ENCODE measurements at regions not wholly inside any gene's neighbourhood (a gene's known extent, or its start where the extent isn't known, plus 50 kb on each side); places are given as distances from the start of the nearest gene placed in this dataset.

- BruUV-seq (replicated peaks): no TSS peak
- in situ Hi-C loops (cut with HindIII; ENCODE audit: extremely low pct_ligation_motif_present, low pct_unique_long_range_greater_than_20kb) (no loop called here), intact Hi-C loops (cut with micrococcal nuclease; ENCODE audit: unreplicated experiment) (no loop called here)
- Histone ChIP-seq H3K4me1 (ENCODE audit: insufficient read depth, low read length) (no peaks in the 10 kb centered on the region), H3K27ac (ENCODE audit: extremely low read length, insufficient read depth, low read length) (no peak overlapping the region), H3K79me2 (ENCODE audit: insufficient read depth, low read length) (no peaks in the 10 kb centered on the region), H3K36me3 (replicated peaks in 1 of 2; ENCODE audit: control insufficient read depth in 1 of 2, insufficient read depth in 2 of 2, low read length in 2 of 2) (no peaks in the 10 kb centered on the region), H3K4me3 (replicated peaks in 1 of 3; ENCODE audit: insufficient read depth in 1 of 3, low read depth in 2 of 3, low read length in 3 of 3) (no peak overlapping the region), H3K4me2 (ENCODE audit: low read depth, low read length) (no peak overlapping the region), H3K9ac (ENCODE audit: insufficient read depth, low read depth, low read length) (no peak overlapping the region), H3K27me3 (ENCODE audit: control insufficient read depth in 1 of 2, insufficient read depth in 2 of 2, low read length in 2 of 2) (no peaks in the 10 kb centered on the region), H4K20me1 (ENCODE audit: insufficient read depth, low read length) (no peaks in the 10 kb centered on the region), H2AFZ (ENCODE audit: low read length) (no peak overlapping the region), H3K9me3 (ENCODE audit: low read length) (no peaks in the 10 kb centered on the region)
- no peak for FAIRE-seq
- ATAC-seq: no peak
- POLR2A ChIA-PET: no interaction called here
- CTCF ChIA-PET (ENCODE audit: low intra/inter-chr PET ratio, low total read pairs): no interaction called here
- WGBS (ENCODE audit: low lambda C conversion rate): 10% methylated on average over 5 of the region's 5 CpGs
- TF ChIP-seq ZNF724P (CRISPR knock-in tag; IDR thresholded peaks at IDR 0.05; ENCODE audit: borderline replicate concordance): no peak
- TF ChIP-seq, protein P1, sequence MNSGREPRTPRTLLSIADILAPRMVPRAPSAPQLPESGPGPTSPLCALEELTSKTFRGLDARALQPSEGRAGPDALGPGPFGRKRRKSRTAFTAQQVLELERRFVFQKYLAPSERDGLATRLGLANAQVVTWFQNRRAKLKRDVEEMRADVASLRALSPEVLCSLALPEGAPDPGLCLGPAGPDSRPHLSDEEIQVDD (CRISPR knock-in tag; IDR thresholded peaks at IDR 0.05; ENCODE audit: borderline replicate concordance): no peak
- TF ChIP-seq CREB1 (IDR thresholded peaks at IDR 0.05): peak; percentile 6; the same call in 1 of the 2 replicates
- TF ChIP-seq CREB1 (CRISPR knock-in tag; IDR thresholded peaks at IDR 0.05): no peak
- no peak for TF ChIP-seq ZMAT3 (CRISPR knock-in tag; conservative IDR thresholded peaks at IDR 0.05)
- TF ChIP-seq FOSL2 (CRISPR knock-in tag; IDR thresholded peaks at IDR 0.05): peak; percentile 68
- no peak for TF ChIP-seq ZBTB21 (CRISPR knock-in tag; IDR thresholded peaks at IDR 0.05)
- no peak for TF ChIP-seq ZNF891 (CRISPR knock-in tag; IDR thresholded peaks at IDR 0.05)
- TF ChIP-seq MBNL3 (CRISPR knock-in tag; conservative IDR thresholded peaks at IDR 0.05): no peak
- no peak for TF ChIP-seq ZMYM4 (CRISPR knock-in tag; IDR thresholded peaks at IDR 0.05)
- TF ChIP-seq MLLT10 (CRISPR knock-in tag; IDR thresholded peaks at IDR 0.05): no peak
- peak; percentile 55 for DNase-seq (ENCODE audit: low spot score)
Measured at GRCh38 chr14:65356327-65356836, 56.1 kb upstream of the FUT8 start.

- no peaks in the 10 kb centered on the region for H4K20me1 ChIP-seq (ENCODE audit: insufficient read depth, low read length)
- DNase-seq (ENCODE audit: low spot score) (no peak), ATAC-seq (no peak), FAIRE-seq (no peak)
- no peak overlapping the region for H3K27ac ChIP-seq (ENCODE audit: extremely low read length, insufficient read depth, low read length)
- WGBS (ENCODE audit: low lambda C conversion rate): 19% methylated on average over 2 of the region's 2 CpGs
- no peak overlapping the region for H3K4me3 ChIP-seq (replicated peaks in 1 of 3; ENCODE audit: insufficient read depth in 1 of 3, low read depth in 2 of 3, low read length in 3 of 3)
- no peaks in the 10 kb centered on the region for H3K27me3 ChIP-seq (ENCODE audit: control insufficient read depth in 1 of 2, insufficient read depth in 2 of 2, low read length in 2 of 2)
- H2AFZ ChIP-seq (ENCODE audit: low read length): no peak overlapping the region
- H3K4me2 ChIP-seq (ENCODE audit: low read depth, low read length): no peak overlapping the region
- no peak overlapping the region for H3K9ac ChIP-seq (ENCODE audit: insufficient read depth, low read depth, low read length)
- H3K79me2 ChIP-seq (ENCODE audit: insufficient read depth, low read length): no peaks in the 10 kb centered on the region
- no peak for TF ChIP-seq POLR2A (IDR thresholded peaks at IDR 0.05; ENCODE audit: insufficient read depth in 1 of 2, low read depth in 2 of 2, low read length in 2 of 2)
- no peak for TF ChIP-seq CCDC6 (CRISPR knock-in tag; IDR thresholded peaks at IDR 0.05)
- no peak for TF ChIP-seq SPEN (CRISPR knock-in tag; IDR thresholded peaks at IDR 0.05; ENCODE audit: low read depth)
- TF ChIP-seq ZNF331 (CRISPR knock-in tag; IDR thresholded peaks at IDR 0.05): no peak
- no peak for TF ChIP-seq HOXA7 (CRISPR knock-in tag; IDR thresholded peaks at IDR 0.05)
- no peak for TF ChIP-seq ESRRA (CRISPR knock-in tag; IDR thresholded peaks at IDR 0.05; ENCODE audit: low read depth)
- no peak for TF ChIP-seq NCOA1 (CRISPR knock-in tag; IDR thresholded peaks at IDR 0.05)
- no peak for TF ChIP-seq KMT2A (CRISPR knock-in tag; IDR thresholded peaks at IDR 0.05)
- ChIA-PET POLR2A (no interaction called here), CTCF (ENCODE audit: low intra/inter-chr PET ratio, low total read pairs) (no interaction called here)
- H3K4me1 ChIP-seq (ENCODE audit: insufficient read depth, low read length): no peaks in the 10 kb centered on the region
- BruUV-seq (replicated peaks): no TSS peak
- in situ Hi-C loops (cut with HindIII; ENCODE audit: extremely low pct_ligation_motif_present, low pct_unique_long_range_greater_than_20kb) (no loop called here), intact Hi-C loops (cut with micrococcal nuclease; ENCODE audit: unreplicated experiment) (no loop called here)
- no peaks in the 10 kb centered on the region for H3K9me3 ChIP-seq (ENCODE audit: low read length)
- no peaks in the 10 kb centered on the region for H3K36me3 ChIP-seq (replicated peaks in 1 of 2; ENCODE audit: control insufficient read depth in 1 of 2, insufficient read depth in 2 of 2, low read length in 2 of 2)
Measured at GRCh38 chr14:65357113-65357512, 55.4 kb upstream of the FUT8 start.
